ENCODE measurements at regions not wholly inside any gene's neighbourhood (a gene's known extent, or its start where the extent isn't known, plus 50 kb on each side); places are given as distances from the start of the nearest gene placed in this dataset.

GRCh38 chr5:3858524-3858923, 262.9 kb downstream of the IRX1 start:
- TF ChIP-seq CTCF (IDR thresholded peaks at IDR 0.05) (no peak), POLR2A (IDR thresholded peaks at IDR 0.05) (no peak)
